Suprapubic skin (tissue), 4 donors: ENCODE measurements at regions not wholly inside any gene's neighbourhood (a gene's known extent, or its start where the extent isn't known, plus 50 kb on each side); places are given as distances from the start of the nearest gene placed in this dataset.

Experiments used
- EP300 ChIP-seq: sonication (generic); formaldehyde crosslinking; IDR thresholded peaks from one replicate; pipeline ENCODE4 v1.6.1; 2017; ENCODE audit warnings: antibody characterized with exemption
- POLR2A ChIP-seq, 2 donors: fragments of 450-650 bp; IDR thresholded peaks; one replicate each; pipeline ENCODE4 v1.6.1; 2017; ENCODE audit warnings: antibody characterized with exemption in 2 of 2, mild to moderate bottlenecking in 2 of 2, moderate library complexity in 2 of 2
- POLR2AphosphoS5 ChIP-seq, 3 donors: sonication (generic); formaldehyde crosslinking; IDR thresholded peaks; one replicate each; pipeline ENCODE4 v1.6.1; 2017; ENCODE audit warnings: antibody characterized with exemption in 3 of 3
- TF ChIP-seq, protein P1 (sequence below), 2 donors: fragments of 200-600 bp in 1 of 2; fragments of 450-650 bp in 1 of 2; sonication (generic) in 1 of 2; IDR thresholded peaks; one replicate each; pipeline ENCODE4 v1.5.1; 2016 to 2019; ENCODE audit warnings: antibody characterized with exemption in 2 of 2, mild to moderate bottlenecking in 1 of 2, moderate library complexity in 1 of 2

DNA sequence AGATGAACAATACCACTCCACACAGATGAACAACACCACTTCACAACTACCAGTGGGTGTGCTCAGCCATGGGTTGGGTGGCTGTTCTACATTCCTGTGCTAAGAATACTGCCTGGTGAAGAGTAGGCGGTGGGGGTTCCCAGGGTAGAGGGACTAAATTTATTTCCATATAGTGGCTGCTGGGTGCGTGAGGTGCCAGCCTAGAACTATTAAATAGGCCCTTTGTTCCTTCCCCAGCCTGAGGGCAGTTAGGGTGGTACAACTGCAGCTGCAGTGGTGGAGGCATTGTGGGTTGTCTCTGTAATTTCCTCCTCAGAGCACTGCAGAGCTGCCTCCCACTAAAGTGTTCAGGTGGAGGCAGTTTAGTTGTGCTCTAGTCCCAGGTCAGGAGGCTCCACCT lies 618.4 kb downstream of the MMUT start:
- TF ChIP-seq, protein P1, sequence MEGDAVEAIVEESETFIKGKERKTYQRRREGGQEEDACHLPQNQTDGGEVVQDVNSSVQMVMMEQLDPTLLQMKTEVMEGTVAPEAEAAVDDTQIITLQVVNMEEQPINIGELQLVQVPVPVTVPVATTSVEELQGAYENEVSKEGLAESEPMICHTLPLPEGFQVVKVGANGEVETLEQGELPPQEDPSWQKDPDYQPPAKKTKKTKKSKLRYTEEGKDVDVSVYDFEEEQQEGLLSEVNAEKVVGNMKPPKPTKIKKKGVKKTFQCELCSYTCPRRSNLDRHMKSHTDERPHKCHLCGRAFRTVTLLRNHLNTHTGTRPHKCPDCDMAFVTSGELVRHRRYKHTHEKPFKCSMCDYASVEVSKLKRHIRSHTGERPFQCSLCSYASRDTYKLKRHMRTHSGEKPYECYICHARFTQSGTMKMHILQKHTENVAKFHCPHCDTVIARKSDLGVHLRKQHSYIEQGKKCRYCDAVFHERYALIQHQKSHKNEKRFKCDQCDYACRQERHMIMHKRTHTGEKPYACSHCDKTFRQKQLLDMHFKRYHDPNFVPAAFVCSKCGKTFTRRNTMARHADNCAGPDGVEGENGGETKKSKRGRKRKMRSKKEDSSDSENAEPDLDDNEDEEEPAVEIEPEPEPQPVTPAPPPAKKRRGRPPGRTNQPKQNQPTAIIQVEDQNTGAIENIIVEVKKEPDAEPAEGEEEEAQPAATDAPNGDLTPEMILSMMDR (IDR thresholded peaks at IDR 0.05): no peak
- no peak for TF ChIP-seq POLR2A (IDR thresholded peaks at IDR 0.05)
- TF ChIP-seq EP300: no peak
- no peak for TF ChIP-seq POLR2AphosphoS5 (IDR thresholded peaks at IDR 0.05)
